Osteocyte (in vitro differentiated cells): ENCODE measurements at regions not wholly inside any gene's neighbourhood (a gene's known extent, or its start where the extent isn't known, plus 50 kb on each side); places are given as distances from the start of the nearest gene placed in this dataset.

Experiments used
- DNase-seq: peaks from one replicate; pipeline ENCODE4 v3.0.0; 2021; ENCODE audit warnings: mixed read lengths; ENCODE audit not compliant: unreplicated experiment; ENCODE audit errors: extremely low spot score
- H3K27ac Mint-ChIP-seq: one replicate; pipeline ENCODE4 v1.8.0; 2021; ENCODE audit warnings: mild to moderate bottlenecking, mixed read lengths; ENCODE audit not compliant: unreplicated experiment
- H3K27me3 Mint-ChIP-seq: one replicate; pipeline ENCODE4 v1.8.0; 2021; ENCODE audit warnings: mixed read lengths; ENCODE audit not compliant: unreplicated experiment
- H3K36me3 Mint-ChIP-seq: one replicate; pipeline ENCODE4 v1.8.0; 2021; ENCODE audit warnings: mixed read lengths; ENCODE audit not compliant: unreplicated experiment
- H3K4me1 Mint-ChIP-seq: one replicate; pipeline ENCODE4 v1.8.0; 2021; ENCODE audit warnings: mixed read lengths; ENCODE audit not compliant: unreplicated experiment
- H3K4me3 Mint-ChIP-seq: one replicate; pipeline ENCODE4 v1.8.0; 2021; ENCODE audit warnings: mild to moderate bottlenecking, moderate library complexity, mixed read lengths; ENCODE audit not compliant: unreplicated experiment
- H3K9me3 Mint-ChIP-seq: one replicate; pipeline ENCODE4 v1.8.0; 2021; ENCODE audit warnings: mixed read lengths; ENCODE audit not compliant: unreplicated experiment
- CTCF ChIP-seq: fragments of 200-600 bp; sonication (generic); IDR thresholded peaks from 2 replicates; pipeline ENCODE4 v1.5.0; 2021; ENCODE audit warnings: antibody characterized with exemption, mild to moderate bottlenecking, moderate library complexity

- Mint-ChIP-seq H3K4me3 (no peak overlapping the region), H3K36me3 (no peaks in the 10 kb centered on the region), H3K9me3 (peaks cover 22% of the 10 kb centered on the region), H3K27ac (no peak overlapping the region), H3K4me1 (no peaks in the 10 kb centered on the region), H3K27me3 (peaks cover 23% of the 10 kb centered on the region)
- TF ChIP-seq CTCF: no peak
- DNase-seq: no peak
These were observed 157.5 kb upstream of the MAP1B start for GRCh38 chr5:71949772-71950171.

- no peaks in the 10 kb centered on the region for H3K4me1 Mint-ChIP-seq
- peaks cover 33% of the 10 kb centered on the region for H3K27me3 Mint-ChIP-seq
- H3K9me3 Mint-ChIP-seq: peaks cover 14% of the 10 kb centered on the region
- no peak for TF ChIP-seq CTCF
- no peak for DNase-seq
- H3K4me3 Mint-ChIP-seq: no peak overlapping the region
- H3K27ac Mint-ChIP-seq: no peak overlapping the region
- no peaks in the 10 kb centered on the region for H3K36me3 Mint-ChIP-seq
These were observed 153.4 kb upstream of the MAP1B start for GRCh38 chr5:71953866-71954265.

- peaks cover 9% of the 10 kb centered on the region for H3K9me3 Mint-ChIP-seq
- H3K4me3 Mint-ChIP-seq: no peak overlapping the region
- H3K27ac Mint-ChIP-seq: no peak overlapping the region
- H3K4me1 Mint-ChIP-seq: no peaks in the 10 kb centered on the region
- no peak for DNase-seq
- no peaks in the 10 kb centered on the region for H3K36me3 Mint-ChIP-seq
- TF ChIP-seq CTCF: no peak
- peaks cover 33% of the 10 kb centered on the region for H3K27me3 Mint-ChIP-seq
These were observed 152.9 kb upstream of the MAP1B start for GRCh38 chr5:71954329-71954728.

GRCh38 chr5:71955723-71956122 lies 151.6 kb upstream of the MAP1B start:
- Mint-ChIP-seq H3K4me3 (no peak overlapping the region), H3K9me3 (peaks cover 4% of the 10 kb centered on the region), H3K27ac (no peak overlapping the region), H3K27me3 (peaks cover 33% of the 10 kb centered on the region), H3K36me3 (no peaks in the 10 kb centered on the region), H3K4me1 (no peaks in the 10 kb centered on the region)
- TF ChIP-seq CTCF: no peak
- DNase-seq: no peak

GRCh38 chr5:71957292-71957898 lies 149.9 kb upstream of the MAP1B start:
- TF ChIP-seq CTCF: no peak
- H3K27ac Mint-ChIP-seq: no peak overlapping the region
- peaks cover 28% of the 10 kb centered on the region for H3K27me3 Mint-ChIP-seq
- no peaks in the 10 kb centered on the region for H3K36me3 Mint-ChIP-seq
- no peaks in the 10 kb centered on the region for H3K4me1 Mint-ChIP-seq
- DNase-seq: no peak
- H3K4me3 Mint-ChIP-seq: no peak overlapping the region
- H3K9me3 Mint-ChIP-seq: no peaks in the 10 kb centered on the region
